ENCODE measurements at regions not wholly inside any gene's neighbourhood (a gene's known extent, or its start where the extent isn't known, plus 50 kb on each side); places are given as distances from the start of the nearest gene placed in this dataset.

DNA sequence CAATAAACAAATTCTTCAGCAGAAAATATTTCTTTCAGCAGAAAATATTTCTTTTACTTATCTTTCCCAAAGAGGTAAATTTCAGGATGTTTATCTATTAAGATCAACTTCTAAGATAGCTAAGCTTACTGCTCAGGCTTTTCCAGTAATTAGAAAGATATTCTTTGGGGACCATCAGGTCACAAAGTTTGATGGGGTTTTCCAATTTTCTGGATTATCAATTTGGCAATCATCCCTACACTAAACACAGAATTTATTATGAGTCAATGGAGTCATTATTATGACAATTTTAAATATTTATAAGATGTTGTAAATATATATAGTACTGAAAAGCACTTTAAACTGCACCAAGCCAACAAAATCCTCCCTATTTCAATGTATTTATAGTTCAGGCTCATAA, 137.6 kb downstream of the AKAP11 start (continued):
- no peak for TF ChIP-seq TCF12 (IDR thresholded peaks at IDR 0.05; ENCODE audit: low read depth, low read length)
- no peak for TF ChIP-seq SAP30 (IDR thresholded peaks at IDR 0.05; ENCODE audit: insufficient read depth, insufficient replicate concordance, low read length)
- TF ChIP-seq KDM1A (IDR thresholded peaks at IDR 0.05; ENCODE audit: borderline replicate concordance, low read length), result no peak

Measured in H1 (cell line).